GM21737 (cell line): ENCODE measurements at regions not wholly inside any gene's neighbourhood (a gene's known extent, or its start where the extent isn't known, plus 50 kb on each side); places are given as distances from the start of the nearest gene placed in this dataset.

Experiments
- ATAC-seq: cut with Tn5 transposase; IDR thresholded peaks from one replicate; pipeline ENCODE4 v1.9.1; 2021; ENCODE audit warnings: mild to moderate bottlenecking, moderate library complexity; ENCODE audit not compliant: unreplicated experiment

- no peak for ATAC-seq
Measured at GRCh38 chrX:149161435-149162088, 343.5 kb downstream of the IDS start.

- no peak for ATAC-seq
Measured at GRCh38 chrX:149157976-149158375, 347.1 kb downstream of the IDS start.

GRCh38 chrX:149152941-149153340 is 352.2 kb downstream of the IDS start:
- no peak for ATAC-seq

- no peak for ATAC-seq
Measured at GRCh38 chrX:149151805-149152757, 353.0 kb downstream of the IDS start.

GRCh38 chrX:149145845-149146285 is 359.2 kb downstream of the IDS start:
- no peak for ATAC-seq

- ATAC-seq: no peak
Measured at GRCh38 chrX:149131774-149132173, 373.3 kb downstream of the IDS start.

GRCh38 chrX:149129767-149130166 is 375.3 kb downstream of the IDS start:
- ATAC-seq: no peak

- ATAC-seq: no peak
Measured at GRCh38 chrX:149124526-149125108, 380.5 kb downstream of the IDS start.

GRCh38 chrX:149121206-149121920 is 383.7 kb downstream of the IDS start:
- no peak for ATAC-seq

GRCh38 chrX:149120459-149120858 is 384.6 kb downstream of the IDS start:
- no peak for ATAC-seq

GRCh38 chrX:149114874-149115273 is 390.2 kb downstream of the IDS start:
- ATAC-seq: no peak

- no peak for ATAC-seq
Measured at GRCh38 chrX:149114001-149114400, 391.1 kb downstream of the IDS start.

GRCh38 chrX:149097786-149098185 is 407.3 kb downstream of the IDS start:
- ATAC-seq: no peak

- no peak for ATAC-seq
Measured at GRCh38 chrX:149092179-149092578, 412.9 kb downstream of the IDS start.

GRCh38 chrX:149079805-149080406 is 425.2 kb downstream of the IDS start:
- ATAC-seq: no peak

GRCh38 chrX:149074398-149074797 is 430.7 kb downstream of the IDS start:
- ATAC-seq: peak; percentile 55

- ATAC-seq: no peak
Measured at GRCh38 chrX:149073479-149073878, 431.6 kb downstream of the IDS start.

- no peak for ATAC-seq
Measured at GRCh38 chrX:149069899-149070298, 435.2 kb downstream of the IDS start.

- ATAC-seq: no peak
Measured at GRCh38 chrX:149060921-149061320, 444.2 kb downstream of the IDS start.
